ENCODE measurements at regions not wholly inside any gene's neighbourhood (a gene's known extent, or its start where the extent isn't known, plus 50 kb on each side); places are given as distances from the start of the nearest gene placed in this dataset.

GRCh38 chr6:15985379-15985959 is 143.4 kb upstream of the MYLIP start:
- no peak overlapping the region for H3K9ac ChIP-seq (ENCODE audit: extremely low read depth, insufficient read length, low read length)
- TF ChIP-seq, protein P1, sequence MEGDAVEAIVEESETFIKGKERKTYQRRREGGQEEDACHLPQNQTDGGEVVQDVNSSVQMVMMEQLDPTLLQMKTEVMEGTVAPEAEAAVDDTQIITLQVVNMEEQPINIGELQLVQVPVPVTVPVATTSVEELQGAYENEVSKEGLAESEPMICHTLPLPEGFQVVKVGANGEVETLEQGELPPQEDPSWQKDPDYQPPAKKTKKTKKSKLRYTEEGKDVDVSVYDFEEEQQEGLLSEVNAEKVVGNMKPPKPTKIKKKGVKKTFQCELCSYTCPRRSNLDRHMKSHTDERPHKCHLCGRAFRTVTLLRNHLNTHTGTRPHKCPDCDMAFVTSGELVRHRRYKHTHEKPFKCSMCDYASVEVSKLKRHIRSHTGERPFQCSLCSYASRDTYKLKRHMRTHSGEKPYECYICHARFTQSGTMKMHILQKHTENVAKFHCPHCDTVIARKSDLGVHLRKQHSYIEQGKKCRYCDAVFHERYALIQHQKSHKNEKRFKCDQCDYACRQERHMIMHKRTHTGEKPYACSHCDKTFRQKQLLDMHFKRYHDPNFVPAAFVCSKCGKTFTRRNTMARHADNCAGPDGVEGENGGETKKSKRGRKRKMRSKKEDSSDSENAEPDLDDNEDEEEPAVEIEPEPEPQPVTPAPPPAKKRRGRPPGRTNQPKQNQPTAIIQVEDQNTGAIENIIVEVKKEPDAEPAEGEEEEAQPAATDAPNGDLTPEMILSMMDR (conservative IDR thresholded peaks at IDR 0.05): no peak
- peaks cover 11 to 13% of the 10 kb centered on the region in 2 experiments; a peak in 3 of 4 replicates for H3K4me1 Mint-ChIP-seq

More at GRCh38 chr6:15985379-15985959, 143.4 kb upstream of the MYLIP start:
- H2AK5ac ChIP-seq (ENCODE audit: insufficient read length, low read length): no peak overlapping the region
- no peak overlapping the region for H2BK5ac ChIP-seq (ENCODE audit: insufficient read length, low read length)
- H3T11ph ChIP-seq (ENCODE audit: low read length): no peak overlapping the region
- no peak overlapping the region for H2BK20ac ChIP-seq (ENCODE audit: low read depth, low read length, poor library complexity, severe bottlenecking)
- no peak overlapping the region for H3K27ac Mint-ChIP-seq
- no peak overlapping the region for H3K23ac ChIP-seq (ENCODE audit: insufficient read length, low read depth, low read length)
- H2BK120ac ChIP-seq (ENCODE audit: low read depth, low read length, poor library complexity, severe bottlenecking): no peak overlapping the region
- no peak for DNase-seq
- no peak overlapping the region for H2BK15ac ChIP-seq (ENCODE audit: low read depth, low read length)
- H4K8ac ChIP-seq (replicated peaks; ENCODE audit: insufficient read length, low read depth, low read length): no peak overlapping the region
- no peaks in the 10 kb centered on the region for H3K23me2 ChIP-seq (ENCODE audit: insufficient read length, low read depth, low read length, poor library complexity, severe bottlenecking)
- H3K27ac ChIP-seq (ENCODE audit: insufficient read length, low read depth, low read length): no peak overlapping the region
- no peak overlapping the region for H2BK12ac ChIP-seq (ENCODE audit: insufficient read length, low read depth, low read length)
- no peak overlapping the region for H3K4me2 ChIP-seq (ENCODE audit: insufficient read depth, insufficient read length, low read length)
- no peaks in the 10 kb centered on the region for H3K9me3 ChIP-seq (ENCODE audit: control insufficient read depth, low read depth, low read length)
- H3K27me3 Mint-ChIP-seq (ENCODE audit: low read depth): no peaks in the 10 kb centered on the region; the same call in 1 of the 2 replicates
- H3K27me3 ChIP-seq (ENCODE audit: insufficient read depth, low read length): no peaks in the 10 kb centered on the region
- H3K4me3 Mint-ChIP-seq: no peak overlapping the region
- H3K4ac ChIP-seq (ENCODE audit: low read depth, low read length): no peak overlapping the region
- no peaks in the 10 kb centered on the region for H4K20me1 ChIP-seq (ENCODE audit: control insufficient read depth, insufficient read depth, insufficient read length)
- H4K91ac ChIP-seq (ENCODE audit: insufficient read length, low read depth, low read length): no peak overlapping the region
- H3K9me3 Mint-ChIP-seq: no peaks in the 10 kb centered on the region; a peak in 1 of 5 replicates
- H3K4me1 ChIP-seq (ENCODE audit: insufficient read depth, low read length): no peaks in the 10 kb centered on the region
- no peak overlapping the region for H3K56ac ChIP-seq (ENCODE audit: insufficient read length, low read depth, low read length)
- H3K18ac ChIP-seq (ENCODE audit: insufficient read length, low read depth, low read length): no peak overlapping the region
- no peaks in the 10 kb centered on the region for H3K79me1 ChIP-seq (ENCODE audit: insufficient read depth, low read depth, low read length, poor library complexity, severe bottlenecking)
- no peak overlapping the region for H3K14ac ChIP-seq (ENCODE audit: insufficient read depth, low read length)
- WGBS (ENCODE audit: extremely low coverage, insufficient read length, low lambda C conversion rate): no CpG with 5 or more reads among the region's 3 CpGs
- H2AFZ ChIP-seq (ENCODE audit: low read length): no peak overlapping the region
- no peak overlapping the region for H4K5ac ChIP-seq (ENCODE audit: insufficient read length, low read depth, low read length)
- H3K79me2 ChIP-seq (ENCODE audit: insufficient read depth, low read length): no peaks in the 10 kb centered on the region
- no peaks in the 10 kb centered on the region; a peak in 1 of 7 replicates for H3K36me3 Mint-ChIP-seq (ENCODE audit: insufficient read depth in 1 of 3, low read depth in 3 of 3)
